ENCODE measurements at regions not wholly inside any gene's neighbourhood (a gene's known extent, or its start where the extent isn't known, plus 50 kb on each side); places are given as distances from the start of the nearest gene placed in this dataset.

GRCh38 chr14:83217492-83217891, 1683.8 kb upstream of the SEL1L start:
- ChIA-PET CTCF (no interaction called here), POLR2A (no interaction called here)
- H3K4me3 Mint-ChIP-seq = no peak overlapping the region
- no peak overlapping the region for H3K27ac Mint-ChIP-seq
- TF ChIP-seq ZNF281 (CRISPR knock-in tag; IDR thresholded peaks at IDR 0.05) = no peak
- TF ChIP-seq ATF1 (CRISPR knock-in tag; IDR thresholded peaks at IDR 0.05) = no peak
- no peak for TF ChIP-seq HMGA2 (CRISPR knock-in tag; IDR thresholded peaks at IDR 0.05)
- no peak for TF ChIP-seq NFE2L1 (CRISPR knock-in tag; IDR thresholded peaks at IDR 0.05)
- TF ChIP-seq SMAD3 (CRISPR knock-in tag; IDR thresholded peaks at IDR 0.05; ENCODE audit: borderline replicate concordance) = no peak
- TF ChIP-seq ATF6 (CRISPR knock-in tag; IDR thresholded peaks at IDR 0.05) = no peak
- TF ChIP-seq ATF3 (CRISPR knock-in tag; conservative IDR thresholded peaks at IDR 0.05) = no peak
- TF ChIP-seq PRDM15 (CRISPR knock-in tag; IDR thresholded peaks at IDR 0.05) = no peak
- TF ChIP-seq MYBL2 (CRISPR knock-in tag; IDR thresholded peaks at IDR 0.05) = no peak
- DNase-seq (ENCODE audit: low spot score) = no peak
- H3K9me3 Mint-ChIP-seq = peaks cover 8% of the 10 kb centered on the region
- H3K27me3 Mint-ChIP-seq (ENCODE audit: low read depth) = no peaks in the 10 kb centered on the region
- peak; percentile 50; the same call in 1 of the 2 replicates for ATAC-seq
- no peaks in the 10 kb centered on the region for H3K4me1 Mint-ChIP-seq
- no peaks in the 10 kb centered on the region for H3K36me3 Mint-ChIP-seq

GRCh38 chr14:83247924-83248639, 1714.4 kb upstream of the SEL1L start:
- H3K4me1 Mint-ChIP-seq = no peaks in the 10 kb centered on the region
- DNase-seq (ENCODE audit: low spot score) (no peak), ATAC-seq (no peak)
- no peak overlapping the region for H3K27ac Mint-ChIP-seq
- no peaks in the 10 kb centered on the region for H3K27me3 Mint-ChIP-seq (ENCODE audit: low read depth)
- no peak overlapping the region for H3K4me3 Mint-ChIP-seq
- H3K9me3 Mint-ChIP-seq = peaks cover 33% of the 10 kb centered on the region
- ChIA-PET POLR2A (interaction anchor here (0.7 kb wide), 1 partner anchor 16 kb away, joined by 5 read pairs; no protein-coding TSS in a partner anchor), CTCF (no interaction called here)
- H3K36me3 Mint-ChIP-seq = peaks cover 20% of the 10 kb centered on the region
- TF ChIP-seq ZBTB21 (CRISPR knock-in tag; IDR thresholded peaks at IDR 0.05; ENCODE audit: borderline replicate concordance) (no peak), ATF1 (CRISPR knock-in tag; IDR thresholded peaks at IDR 0.05) (no peak), ZBTB43 (CRISPR knock-in tag; IDR thresholded peaks at IDR 0.05) (no peak), ATF2 (CRISPR knock-in tag; IDR thresholded peaks at IDR 0.05; ENCODE audit: borderline replicate concordance, low read depth) (no peak), ZNF425 (CRISPR knock-in tag; conservative IDR thresholded peaks at IDR 0.05) (no peak), SOX15 (CRISPR knock-in tag; IDR thresholded peaks at IDR 0.05) (no peak), USF2 (CRISPR knock-in tag; IDR thresholded peaks at IDR 0.05) (no peak), USF1 (CRISPR knock-in tag; IDR thresholded peaks at IDR 0.05) (no peak)

Measured in WTC11 (cell line).